MM.1S (cell line): ENCODE measurements at regions not wholly inside any gene's neighbourhood (a gene's known extent, or its start where the extent isn't known, plus 50 kb on each side); places are given as distances from the start of the nearest gene placed in this dataset.

ENCODE experiments used
- EZH2phosphoT487 ChIP-seq: fragments of 300-600 bp; sonication (generic); IDR thresholded peaks from 2 replicates; pipeline ENCODE4 v1.6.1; 2018; ENCODE audit warnings: antibody characterized with exemption, low read length
- TF ChIP-seq, protein P1 (sequence below): fragments of 300-600 bp; sonication (generic); IDR thresholded peaks from 2 replicates; pipeline ENCODE4 v1.5.1; 2016; ENCODE audit warnings: antibody characterized with exemption, low read length, mixed read lengths

DNA sequence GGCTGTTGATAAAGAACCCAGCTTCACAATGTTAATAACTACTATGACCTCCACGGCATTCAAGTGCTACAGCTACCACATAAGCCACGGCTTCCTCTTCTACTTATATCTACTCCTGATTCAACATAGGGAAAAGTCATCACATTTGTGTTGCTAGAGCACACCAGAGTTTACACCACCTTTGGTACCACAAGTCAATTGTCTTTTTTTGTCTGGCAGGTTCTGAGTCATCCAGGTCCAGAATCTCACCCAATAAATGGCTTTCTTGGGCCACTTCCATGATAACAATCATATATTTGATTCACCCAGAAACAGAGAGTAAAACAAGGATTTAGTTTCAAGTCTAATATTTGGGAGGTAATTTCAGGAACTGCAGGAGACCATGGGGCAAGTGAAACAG lies 480.2 kb downstream of the TMX3 start:
- TF ChIP-seq, protein P1, sequence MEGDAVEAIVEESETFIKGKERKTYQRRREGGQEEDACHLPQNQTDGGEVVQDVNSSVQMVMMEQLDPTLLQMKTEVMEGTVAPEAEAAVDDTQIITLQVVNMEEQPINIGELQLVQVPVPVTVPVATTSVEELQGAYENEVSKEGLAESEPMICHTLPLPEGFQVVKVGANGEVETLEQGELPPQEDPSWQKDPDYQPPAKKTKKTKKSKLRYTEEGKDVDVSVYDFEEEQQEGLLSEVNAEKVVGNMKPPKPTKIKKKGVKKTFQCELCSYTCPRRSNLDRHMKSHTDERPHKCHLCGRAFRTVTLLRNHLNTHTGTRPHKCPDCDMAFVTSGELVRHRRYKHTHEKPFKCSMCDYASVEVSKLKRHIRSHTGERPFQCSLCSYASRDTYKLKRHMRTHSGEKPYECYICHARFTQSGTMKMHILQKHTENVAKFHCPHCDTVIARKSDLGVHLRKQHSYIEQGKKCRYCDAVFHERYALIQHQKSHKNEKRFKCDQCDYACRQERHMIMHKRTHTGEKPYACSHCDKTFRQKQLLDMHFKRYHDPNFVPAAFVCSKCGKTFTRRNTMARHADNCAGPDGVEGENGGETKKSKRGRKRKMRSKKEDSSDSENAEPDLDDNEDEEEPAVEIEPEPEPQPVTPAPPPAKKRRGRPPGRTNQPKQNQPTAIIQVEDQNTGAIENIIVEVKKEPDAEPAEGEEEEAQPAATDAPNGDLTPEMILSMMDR, result no peak
- no peak for TF ChIP-seq EZH2phosphoT487
